ENCODE measurements at regions not wholly inside any gene's neighbourhood (a gene's known extent, or its start where the extent isn't known, plus 50 kb on each side); places are given as distances from the start of the nearest gene placed in this dataset.

- TF ChIP-seq POLR2AphosphoS5 (IDR thresholded peaks at IDR 0.05) (no peak), CTCF (IDR thresholded peaks at IDR 0.05) (no peak)
Observed at GRCh38 chr6:80434691-80435350, 328.4 kb downstream of the BCKDHB start.

Data from transverse colon (tissue), 4 donors.